PFSK-1 (cell line): ENCODE measurements at regions not wholly inside any gene's neighbourhood (a gene's known extent, or its start where the extent isn't known, plus 50 kb on each side); places are given as distances from the start of the nearest gene placed in this dataset.

Experiments used
- FOXP2 ChIP-seq: optimal IDR thresholded peaks from 2 replicates; pipeline ENCODE3; 2011; ENCODE audit warnings: borderline replicate concordance, control low read depth, inconsistent platforms; ENCODE audit not compliant: insufficient read depth; ENCODE audit errors: extremely low read length, extremely low read depth
- POLR2AphosphoS5 ChIP-seq: IDR thresholded peaks from 2 replicates; pipeline ENCODE4 v1.6.1; 2012; ENCODE audit warnings: low read depth, mild to moderate bottlenecking, control low read depth, low read length, moderate library complexity
- SIN3A ChIP-seq: IDR thresholded peaks from 2 replicates; pipeline ENCODE4 v1.6.1; 2012; ENCODE audit warnings: mild to moderate bottlenecking, low read length, moderate library complexity, borderline replicate concordance; ENCODE audit not compliant: insufficient read depth
- TAF1 ChIP-seq: IDR thresholded peaks from 2 replicates; pipeline ENCODE4 v1.6.1; 2012; ENCODE audit warnings: low read length, control low read depth, borderline replicate concordance; ENCODE audit not compliant: insufficient read depth
- TF ChIP-seq, protein P1 (sequence below), 2 experiments: IDR thresholded peaks; 2 replicates each; pipeline versions ENCODE4 v1.6.1 to v1.8.0; 2011 to 2012; ENCODE audit warnings: low read depth in 2 of 2, low read length in 2 of 2, control low read depth in 1 of 2, inconsistent platforms in 1 of 2, mild to moderate bottlenecking in 1 of 2, moderate library complexity in 1 of 2; ENCODE audit not compliant: insufficient read depth in 1 of 2

DNA sequence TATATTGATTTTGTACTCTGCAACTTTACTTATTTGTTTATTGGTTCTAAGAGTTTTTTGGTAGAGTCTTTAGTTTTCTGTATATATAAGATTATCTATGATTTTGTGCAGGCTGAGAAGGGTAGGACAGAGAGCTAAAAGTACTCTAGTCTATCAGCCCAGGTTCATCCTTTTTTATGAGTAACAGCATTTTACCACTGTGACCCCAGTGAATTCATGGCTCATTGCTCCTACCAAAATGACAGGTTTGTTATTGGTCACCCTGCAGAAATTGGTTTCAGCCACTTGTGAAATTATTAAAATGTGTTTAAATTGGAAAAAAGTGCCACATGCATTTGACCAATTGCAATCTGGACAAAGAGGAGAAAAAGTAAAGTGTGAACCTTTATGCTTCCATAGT is 421.4 kb upstream of the DAB2 start:
- TF ChIP-seq, protein P1, sequence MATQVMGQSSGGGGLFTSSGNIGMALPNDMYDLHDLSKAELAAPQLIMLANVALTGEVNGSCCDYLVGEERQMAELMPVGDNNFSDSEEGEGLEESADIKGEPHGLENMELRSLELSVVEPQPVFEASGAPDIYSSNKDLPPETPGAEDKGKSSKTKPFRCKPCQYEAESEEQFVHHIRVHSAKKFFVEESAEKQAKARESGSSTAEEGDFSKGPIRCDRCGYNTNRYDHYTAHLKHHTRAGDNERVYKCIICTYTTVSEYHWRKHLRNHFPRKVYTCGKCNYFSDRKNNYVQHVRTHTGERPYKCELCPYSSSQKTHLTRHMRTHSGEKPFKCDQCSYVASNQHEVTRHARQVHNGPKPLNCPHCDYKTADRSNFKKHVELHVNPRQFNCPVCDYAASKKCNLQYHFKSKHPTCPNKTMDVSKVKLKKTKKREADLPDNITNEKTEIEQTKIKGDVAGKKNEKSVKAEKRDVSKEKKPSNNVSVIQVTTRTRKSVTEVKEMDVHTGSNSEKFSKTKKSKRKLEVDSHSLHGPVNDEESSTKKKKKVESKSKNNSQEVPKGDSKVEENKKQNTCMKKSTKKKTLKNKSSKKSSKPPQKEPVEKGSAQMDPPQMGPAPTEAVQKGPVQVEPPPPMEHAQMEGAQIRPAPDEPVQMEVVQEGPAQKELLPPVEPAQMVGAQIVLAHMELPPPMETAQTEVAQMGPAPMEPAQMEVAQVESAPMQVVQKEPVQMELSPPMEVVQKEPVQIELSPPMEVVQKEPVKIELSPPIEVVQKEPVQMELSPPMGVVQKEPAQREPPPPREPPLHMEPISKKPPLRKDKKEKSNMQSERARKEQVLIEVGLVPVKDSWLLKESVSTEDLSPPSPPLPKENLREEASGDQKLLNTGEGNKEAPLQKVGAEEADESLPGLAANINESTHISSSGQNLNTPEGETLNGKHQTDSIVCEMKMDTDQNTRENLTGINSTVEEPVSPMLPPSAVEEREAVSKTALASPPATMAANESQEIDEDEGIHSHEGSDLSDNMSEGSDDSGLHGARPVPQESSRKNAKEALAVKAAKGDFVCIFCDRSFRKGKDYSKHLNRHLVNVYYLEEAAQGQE (IDR thresholded peaks at IDR 0.05; ENCODE audit: insufficient read depth in 1 of 2, low read depth in 2 of 2, low read length in 2 of 2): no peak
- TF ChIP-seq POLR2AphosphoS5 (no peak), FOXP2 (no peak), TAF1 (no peak), SIN3A (no peak)

DNA sequence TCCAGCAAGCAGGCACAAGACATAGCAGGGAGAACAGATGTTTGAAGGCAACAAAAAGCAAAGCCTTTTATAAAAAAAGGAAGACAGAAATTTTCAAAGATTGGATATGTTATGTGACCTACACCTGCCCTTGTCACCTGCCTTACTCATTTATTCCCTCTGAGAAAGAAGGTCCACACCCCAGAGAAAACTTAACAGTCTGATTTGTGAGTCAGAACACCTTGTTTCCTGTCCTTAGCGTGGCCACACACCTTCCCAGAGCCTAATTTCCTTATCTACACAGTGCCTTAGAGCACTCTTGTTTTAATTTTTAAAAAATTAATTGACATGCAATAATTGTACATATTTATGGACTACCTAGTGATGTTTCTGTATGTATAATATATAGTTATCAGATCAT is 419.0 kb upstream of the DAB2 start:
- TF ChIP-seq FOXP2: no peak
- TF ChIP-seq SIN3A: no peak

DNA sequence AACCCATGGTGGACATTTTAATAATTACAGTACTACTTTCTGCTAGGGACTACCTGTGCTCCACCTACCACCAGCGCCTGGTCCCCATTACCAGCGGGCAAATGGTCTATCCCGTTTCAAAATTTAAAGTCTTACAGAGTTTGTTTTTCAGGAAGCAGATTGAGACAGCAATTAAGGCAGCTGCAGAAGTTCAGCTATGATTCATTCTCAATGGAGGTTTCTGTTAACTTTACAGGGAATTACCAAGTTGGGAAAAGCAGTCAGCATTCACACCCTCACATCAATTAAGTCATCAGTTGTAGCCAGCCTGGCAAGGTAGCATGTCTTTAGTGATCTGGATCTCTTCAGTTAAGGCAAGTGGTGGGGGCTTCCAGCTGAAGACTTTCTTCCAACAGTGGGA is 410.6 kb upstream of the DAB2 start:
- TF ChIP-seq POLR2AphosphoS5 (no peak), FOXP2 (no peak), SIN3A (no peak), TAF1 (no peak)
- TF ChIP-seq, protein P1 (IDR thresholded peaks at IDR 0.05; ENCODE audit: insufficient read depth in 1 of 2, low read depth in 2 of 2, low read length in 2 of 2): no peak

DNA sequence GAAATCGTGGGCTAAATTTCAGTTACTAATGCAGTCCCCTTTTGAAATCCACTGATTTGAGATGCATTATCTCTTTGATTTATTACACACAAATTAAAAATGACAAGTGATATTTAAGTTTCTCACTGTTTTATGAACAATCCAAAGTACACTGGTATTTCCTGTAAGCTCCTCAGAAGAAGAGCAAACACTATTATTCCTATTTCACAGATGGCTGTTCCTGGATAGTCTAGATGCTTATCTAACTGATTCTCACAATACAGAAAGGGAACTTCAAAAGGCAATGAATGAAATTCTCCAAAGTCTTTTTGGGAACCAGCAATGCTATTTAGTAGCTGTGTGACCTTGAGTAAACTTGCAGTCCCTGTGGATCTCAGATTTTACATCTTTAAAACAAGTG is 404.7 kb upstream of the DAB2 start:
- no peak for TF ChIP-seq SIN3A
- TF ChIP-seq, protein P1 (IDR thresholded peaks at IDR 0.05; ENCODE audit: insufficient read depth in 1 of 2, low read depth in 2 of 2, low read length in 2 of 2): no peak
- TF ChIP-seq FOXP2: no peak
- TF ChIP-seq TAF1: no peak
- no peak for TF ChIP-seq POLR2AphosphoS5

DNA sequence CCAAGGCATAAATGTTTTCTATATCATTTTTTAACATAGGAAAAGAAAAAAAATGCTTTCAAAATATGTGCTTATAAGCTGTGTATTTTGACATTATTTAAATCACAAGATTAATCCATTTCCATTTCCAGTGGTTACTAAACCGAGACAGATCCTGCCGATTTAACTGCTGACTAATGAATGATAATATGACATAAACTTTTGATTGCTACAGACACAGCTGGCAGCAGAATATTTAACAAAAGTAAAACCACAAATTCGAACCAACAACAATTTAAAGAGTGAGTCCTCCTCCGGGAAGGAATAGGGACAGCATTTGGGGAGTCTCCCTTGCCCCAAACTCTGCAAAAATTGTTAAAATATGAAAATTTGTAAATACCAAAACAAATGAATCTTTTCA is 401.3 kb upstream of the DAB2 start:
- TF ChIP-seq, protein P1 (IDR thresholded peaks at IDR 0.05; ENCODE audit: insufficient read depth in 1 of 2, low read depth in 2 of 2, low read length in 2 of 2): no peak
- no peak for TF ChIP-seq FOXP2
- TF ChIP-seq POLR2AphosphoS5: no peak
- TF ChIP-seq SIN3A: no peak
- no peak for TF ChIP-seq TAF1

DNA sequence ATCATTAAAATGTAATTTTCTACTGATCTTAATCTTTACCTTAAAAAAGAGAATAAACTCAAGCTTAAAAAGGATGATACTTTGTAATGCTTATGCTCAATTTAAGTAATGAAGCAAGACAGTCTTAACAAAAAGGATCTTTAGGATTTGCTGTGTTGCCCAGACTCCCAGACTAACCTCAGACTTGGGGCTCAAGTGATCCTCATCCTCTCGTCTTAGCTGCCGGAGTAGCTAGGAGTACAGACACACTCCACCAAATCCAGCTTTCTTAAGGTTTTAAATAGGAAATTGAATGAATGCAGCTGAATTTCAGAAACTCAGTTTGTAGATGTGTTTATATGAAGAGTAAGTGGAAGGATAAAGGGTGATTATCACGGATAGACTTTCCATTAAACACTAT is 400.5 kb upstream of the DAB2 start:
- TF ChIP-seq POLR2AphosphoS5 (no peak), FOXP2 (no peak), SIN3A (no peak), TAF1 (no peak)
- TF ChIP-seq, protein P1 (IDR thresholded peaks at IDR 0.05; ENCODE audit: insufficient read depth in 1 of 2, low read depth in 2 of 2, low read length in 2 of 2): no peak
